H1 (cell line): ENCODE measurements at regions not wholly inside any gene's neighbourhood (a gene's known extent, or its start where the extent isn't known, plus 50 kb on each side); places are given as distances from the start of the nearest gene placed in this dataset.

Source experiments
- SIRT6 ChIP-seq: IDR thresholded peaks from one replicate; pipeline ENCODE4 v1.7.1; 2012; ENCODE audit warnings: low read length, inconsistent platforms

- TF ChIP-seq SIRT6: no peak
These were observed 101.8 kb upstream of the LIPC start (continued) for GRCh38 chr15:58329781-58330671.
